Natural killer cell (primary cell): ENCODE measurements at regions not wholly inside any gene's neighbourhood (a gene's known extent, or its start where the extent isn't known, plus 50 kb on each side); places are given as distances from the start of the nearest gene placed in this dataset.

Experiments
- ATAC-seq, 3 donors: fragments of 150-1000 bp in 2 of 3; fragments of 200-7000 bp in 1 of 3; cut with Tn5 transposase; 1 replicate in 1 of 3; 2 replicates in 2 of 3; pipeline ENCODE4 v1.10.0; 2021; ENCODE audit warnings: mild to moderate bottlenecking in 2 of 3, moderate library complexity in 2 of 3
- DNase-seq, 2 donors: peaks; one replicate each; pipeline versions ENCODE4 v3.0.0 to v3.0.0-alpha.2; 2013 to 2021; ENCODE audit warnings: mixed read lengths in 1 of 2
- H3K27ac ChIP-seq: one replicate; pipeline ENCODE4 v1.5.1; 2013; ENCODE audit warnings: mild to moderate bottlenecking, low read length
- H3K27me3 ChIP-seq: one replicate; pipeline ENCODE4 v1.6.1; 2013; ENCODE audit warnings: low read length; ENCODE audit not compliant: control insufficient read depth, insufficient read depth
- H3K36me3 ChIP-seq: one replicate; pipeline ENCODE4 v1.6.1; 2013; ENCODE audit warnings: low read length; ENCODE audit not compliant: control insufficient read depth, insufficient read depth
- H3K4me1 ChIP-seq: one replicate; pipeline ENCODE4 v1.6.1; 2013; ENCODE audit warnings: low read length; ENCODE audit not compliant: control insufficient read depth, insufficient read depth
- H3K4me3 ChIP-seq: one replicate; pipeline ENCODE4 v1.5.1; 2013; ENCODE audit warnings: low read length
- H3K9me3 ChIP-seq: one replicate; pipeline ENCODE4 v1.6.1; 2013; ENCODE audit warnings: low read length; ENCODE audit not compliant: control insufficient read depth, insufficient read depth
- H3K27ac Mint-ChIP-seq, 2 donors: one replicate each; pipeline ENCODE4 v1.8.0; 2022; ENCODE audit warnings: mild to moderate bottlenecking in 2 of 2, mixed read lengths in 2 of 2, moderate library complexity in 1 of 2
- H3K27me3 Mint-ChIP-seq, 2 donors: one replicate each; pipeline ENCODE4 v1.8.0; 2022; ENCODE audit warnings: low read depth in 2 of 2, mixed read lengths in 2 of 2
- H3K36me3 Mint-ChIP-seq: one replicate; pipeline ENCODE4 v1.8.0; 2022; ENCODE audit warnings: mixed read lengths
- H3K4me1 Mint-ChIP-seq, 2 donors: one replicate each; pipeline ENCODE4 v1.8.0; 2022; ENCODE audit warnings: mixed read lengths in 2 of 2
- H3K4me3 Mint-ChIP-seq: one replicate; pipeline ENCODE4 v1.8.0; 2022; ENCODE audit warnings: mild to moderate bottlenecking, moderate library complexity, mixed read lengths
- H3K9me3 Mint-ChIP-seq, 2 donors: one replicate each; pipeline ENCODE4 v1.8.0; 2022; ENCODE audit warnings: mixed read lengths in 2 of 2
- WGBS: methylation state at CpG from one replicate; pipeline ENCODE4 v1.1.7; 2013; ENCODE audit warnings: missing lambda C conversion rate; ENCODE audit not compliant: insufficient coverage; 5-methylcytosine and 5-hydroxymethylcytosine counted together
- intact Hi-C: fragments of 100-400 bp; cut with micrococcal nuclease; formaldehyde crosslinking; loops from one replicate; pipeline ENCODE4 v1.14.2; 2022
- TF ChIP-seq, protein P1 (sequence below): fragments of 200-600 bp; IDR thresholded peaks from one replicate; pipeline ENCODE4 v1.8.0; 2022; ENCODE audit warnings: antibody characterized with exemption

DNA sequence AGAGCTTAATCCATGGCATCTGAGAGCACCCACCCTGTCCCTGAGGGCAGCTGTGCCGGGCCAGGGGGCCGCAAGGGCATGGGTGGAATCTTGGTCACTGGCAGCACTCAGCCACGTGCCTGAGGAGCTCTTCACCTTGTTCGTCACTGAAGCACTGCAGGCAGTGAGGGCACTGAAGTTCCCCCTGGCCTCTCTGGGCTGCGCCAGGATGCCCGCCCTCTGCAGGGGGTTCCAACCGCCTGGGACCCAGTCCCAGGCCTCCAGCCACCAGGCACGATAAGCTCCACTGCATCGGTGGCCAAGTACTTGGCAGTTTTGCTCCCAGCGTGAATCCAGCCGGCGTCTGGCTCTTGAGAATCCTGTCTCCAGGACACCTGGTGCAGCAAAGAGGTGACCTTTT is 96.4 kb upstream of the MED14 start:
- ATAC-seq (no peak), DNase-seq (no peak)
- WGBS: 90% methylated on average over 12 of the region's 12 CpGs
- no peaks in the 10 kb centered on the region for H3K27me3 ChIP-seq
- no peaks in the 10 kb centered on the region for H3K4me1 ChIP-seq
- H3K36me3 ChIP-seq: no peaks in the 10 kb centered on the region
- intact Hi-C loops: no loop called here
- H3K27me3 Mint-ChIP-seq: peaks cover 2 to 17% of the 10 kb centered on the region in 2 donors
- H3K9me3 ChIP-seq: no peaks in the 10 kb centered on the region
- H3K4me3 ChIP-seq: no peak overlapping the region
- TF ChIP-seq, protein P1, sequence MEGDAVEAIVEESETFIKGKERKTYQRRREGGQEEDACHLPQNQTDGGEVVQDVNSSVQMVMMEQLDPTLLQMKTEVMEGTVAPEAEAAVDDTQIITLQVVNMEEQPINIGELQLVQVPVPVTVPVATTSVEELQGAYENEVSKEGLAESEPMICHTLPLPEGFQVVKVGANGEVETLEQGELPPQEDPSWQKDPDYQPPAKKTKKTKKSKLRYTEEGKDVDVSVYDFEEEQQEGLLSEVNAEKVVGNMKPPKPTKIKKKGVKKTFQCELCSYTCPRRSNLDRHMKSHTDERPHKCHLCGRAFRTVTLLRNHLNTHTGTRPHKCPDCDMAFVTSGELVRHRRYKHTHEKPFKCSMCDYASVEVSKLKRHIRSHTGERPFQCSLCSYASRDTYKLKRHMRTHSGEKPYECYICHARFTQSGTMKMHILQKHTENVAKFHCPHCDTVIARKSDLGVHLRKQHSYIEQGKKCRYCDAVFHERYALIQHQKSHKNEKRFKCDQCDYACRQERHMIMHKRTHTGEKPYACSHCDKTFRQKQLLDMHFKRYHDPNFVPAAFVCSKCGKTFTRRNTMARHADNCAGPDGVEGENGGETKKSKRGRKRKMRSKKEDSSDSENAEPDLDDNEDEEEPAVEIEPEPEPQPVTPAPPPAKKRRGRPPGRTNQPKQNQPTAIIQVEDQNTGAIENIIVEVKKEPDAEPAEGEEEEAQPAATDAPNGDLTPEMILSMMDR: no peak
- H3K27ac Mint-ChIP-seq: no peak overlapping the region
- H3K9me3 Mint-ChIP-seq: no peaks in the 10 kb centered on the region
- no peak overlapping the region for H3K27ac ChIP-seq
- no peaks in the 10 kb centered on the region for H3K36me3 Mint-ChIP-seq
- H3K4me1 Mint-ChIP-seq: no peaks in the 10 kb centered on the region
- no peak overlapping the region for H3K4me3 Mint-ChIP-seq

DNA sequence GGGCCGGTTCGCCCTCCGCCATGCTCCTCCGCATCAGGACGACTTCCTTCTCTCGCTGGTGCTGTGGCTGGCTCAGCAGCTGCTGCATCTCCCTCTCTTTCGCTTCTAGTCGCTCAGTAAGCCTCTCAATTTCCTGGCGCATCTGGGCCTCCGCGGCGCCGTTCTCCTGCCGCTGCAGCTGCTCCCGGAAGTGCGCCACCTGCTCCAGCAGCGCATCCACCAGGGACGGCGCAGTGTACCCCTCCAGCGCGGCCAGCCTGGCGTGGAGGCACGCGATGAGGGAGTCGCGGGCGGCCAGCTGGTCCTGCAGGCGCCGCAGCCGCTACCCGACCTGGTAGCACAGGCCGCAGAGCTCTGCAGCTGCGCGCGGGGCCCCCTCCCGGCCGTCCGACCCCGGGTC is 97.4 kb upstream of the MED14 start:
- H3K27me3 ChIP-seq: no peaks in the 10 kb centered on the region
- no peaks in the 10 kb centered on the region for H3K36me3 ChIP-seq
- no peaks in the 10 kb centered on the region for H3K9me3 Mint-ChIP-seq
- peaks cover 2 to 10% of the 10 kb centered on the region in 2 donors for H3K27me3 Mint-ChIP-seq
- 91% methylated on average over 33 of the region's 39 CpGs for WGBS
- H3K4me3 Mint-ChIP-seq: no peak overlapping the region
- H3K4me1 Mint-ChIP-seq: no peaks in the 10 kb centered on the region
- no peak overlapping the region for H3K4me3 ChIP-seq
- intact Hi-C loops: no loop called here
- ATAC-seq: no peak
- H3K4me1 ChIP-seq: no peaks in the 10 kb centered on the region
- no peak for DNase-seq
- H3K27ac ChIP-seq: no peak overlapping the region
- TF ChIP-seq, protein P1: no peak
- H3K9me3 ChIP-seq: no peaks in the 10 kb centered on the region
- no peaks in the 10 kb centered on the region for H3K36me3 Mint-ChIP-seq
- H3K27ac Mint-ChIP-seq: no peak overlapping the region

DNA sequence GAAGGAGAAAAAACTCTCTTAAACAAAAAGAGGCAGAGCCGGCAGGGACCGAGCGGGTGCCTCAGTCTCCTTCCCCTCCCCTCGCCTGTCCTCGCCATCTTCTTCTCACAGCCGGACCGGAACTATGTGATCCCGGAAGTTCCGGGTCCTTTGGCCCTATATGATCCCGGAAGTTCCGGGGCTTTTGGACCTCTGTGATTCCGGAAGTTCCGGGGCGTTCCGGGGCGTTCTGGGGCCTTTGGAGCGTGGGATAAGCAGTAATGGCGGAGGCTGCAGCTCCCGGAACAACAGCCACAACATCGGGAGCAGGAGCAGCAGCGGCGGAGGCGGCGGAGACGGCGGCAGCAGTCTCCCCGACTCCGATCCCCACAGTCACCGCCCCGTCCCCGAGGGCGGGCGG is 98.9 kb upstream of the MED14 start:
- TF ChIP-seq, protein P1: no peak
- DNase-seq: no peak
- no peaks in the 10 kb centered on the region for H3K36me3 Mint-ChIP-seq
- no peaks in the 10 kb centered on the region for H3K9me3 Mint-ChIP-seq
- no peak overlapping the region for H3K4me3 Mint-ChIP-seq
- Histone ChIP-seq H3K27ac (no peak overlapping the region), H3K9me3 (no peaks in the 10 kb centered on the region), H3K36me3 (no peaks in the 10 kb centered on the region), H3K4me1 (no peaks in the 10 kb centered on the region), H3K4me3 (no peak overlapping the region), H3K27me3 (no peaks in the 10 kb centered on the region)
- no peak overlapping the region for H3K27ac Mint-ChIP-seq
- H3K27me3 Mint-ChIP-seq: peaks cover 7 to 24% of the 10 kb centered on the region in 2 donors
- WGBS: 97% methylated on average over 33 of the region's 33 CpGs
- no peak for ATAC-seq
- no peaks in the 10 kb centered on the region for H3K4me1 Mint-ChIP-seq
- intact Hi-C loops: no loop called here

DNA sequence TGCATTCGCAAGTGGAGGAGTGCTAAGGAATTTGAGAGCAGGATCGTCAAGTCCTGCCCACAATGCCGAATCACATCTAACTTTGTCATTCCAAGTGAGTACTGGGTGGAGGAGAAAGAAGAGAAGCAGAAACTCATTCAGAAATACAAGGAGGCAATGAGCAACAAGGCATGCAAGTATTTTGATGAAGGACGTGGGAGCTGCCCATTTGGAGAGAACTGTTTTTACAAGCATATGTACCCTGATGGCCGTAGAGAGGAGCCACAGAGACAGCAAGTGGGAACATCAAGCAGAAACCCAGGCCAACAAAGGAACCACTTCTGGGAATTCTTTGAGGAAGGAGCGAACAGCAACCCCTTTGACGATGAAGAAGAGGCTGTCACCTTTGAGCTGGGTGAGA is 100.2 kb upstream of the MED14 start:
- intact Hi-C loops: no loop called here
- Mint-ChIP-seq H3K27me3 (peaks cover 7 to 34% of the 10 kb centered on the region in 2 donors), H3K4me1 (no peaks in the 10 kb centered on the region), H3K9me3 (no peaks in the 10 kb centered on the region), H3K4me3 (no peak overlapping the region), H3K36me3 (no peaks in the 10 kb centered on the region), H3K27ac (no peak overlapping the region)
- H3K4me1 ChIP-seq: no peaks in the 10 kb centered on the region
- ATAC-seq (no peak), DNase-seq (no peak)
- no peaks in the 10 kb centered on the region for H3K27me3 ChIP-seq
- no peaks in the 10 kb centered on the region for H3K36me3 ChIP-seq
- no peak overlapping the region for H3K4me3 ChIP-seq
- no peaks in the 10 kb centered on the region for H3K9me3 ChIP-seq
- TF ChIP-seq, protein P1: no peak
- WGBS: 92% methylated on average over 4 of the region's 7 CpGs
- no peak overlapping the region for H3K27ac ChIP-seq
